Upper lobe of left lung (tissue), 4 donors: ENCODE measurements at regions not wholly inside any gene's neighbourhood (a gene's known extent, or its start where the extent isn't known, plus 50 kb on each side); places are given as distances from the start of the nearest gene placed in this dataset.

Source experiments
- EP300 ChIP-seq, 4 donors: sonication (generic); formaldehyde crosslinking; IDR thresholded peaks; one replicate each; pipeline ENCODE4 v1.5.1; 2017; ENCODE audit warnings: antibody characterized with exemption in 4 of 4, control low read depth in 2 of 4
- POLR2A ChIP-seq, 4 donors: fragments of 450-650 bp; IDR thresholded peaks; one replicate each; pipeline ENCODE4 v1.5.1; 2016 to 2017; ENCODE audit warnings: antibody characterized with exemption in 4 of 4, mild to moderate bottlenecking in 2 of 4
- TF ChIP-seq, protein P1 (sequence below), 6 experiments: fragments of 450-650 bp in 4 of 6; fragments of 200-600 bp in 2 of 6; sonication (generic) in 2 of 6; IDR thresholded peaks; one replicate each; pipeline ENCODE4 v1.5.1; 2016 to 2019; ENCODE audit warnings: antibody characterized with exemption in 6 of 6

DNA sequence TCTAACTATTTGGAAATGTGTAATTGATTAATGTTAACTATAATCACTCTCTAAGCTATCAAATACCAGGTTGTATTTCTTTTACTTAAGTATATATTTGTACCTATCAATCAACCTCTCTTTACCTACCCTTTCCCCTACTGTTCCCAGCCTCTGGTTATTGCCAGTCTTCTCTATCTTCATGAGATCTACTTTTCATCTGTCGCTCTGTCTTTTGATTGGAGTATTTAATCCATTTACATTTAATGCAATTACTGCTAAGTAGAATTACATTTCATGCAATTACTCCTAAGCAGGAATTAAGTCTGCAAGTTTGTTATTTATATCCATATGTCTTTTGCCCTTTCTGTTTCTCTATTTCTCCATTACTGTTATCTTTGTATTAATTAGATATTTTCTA, 148.1 kb downstream of the MAT2B start:
- TF ChIP-seq POLR2A (IDR thresholded peaks at IDR 0.05), result no peak
- no peak for TF ChIP-seq EP300 (IDR thresholded peaks at IDR 0.05)
- TF ChIP-seq, protein P1, sequence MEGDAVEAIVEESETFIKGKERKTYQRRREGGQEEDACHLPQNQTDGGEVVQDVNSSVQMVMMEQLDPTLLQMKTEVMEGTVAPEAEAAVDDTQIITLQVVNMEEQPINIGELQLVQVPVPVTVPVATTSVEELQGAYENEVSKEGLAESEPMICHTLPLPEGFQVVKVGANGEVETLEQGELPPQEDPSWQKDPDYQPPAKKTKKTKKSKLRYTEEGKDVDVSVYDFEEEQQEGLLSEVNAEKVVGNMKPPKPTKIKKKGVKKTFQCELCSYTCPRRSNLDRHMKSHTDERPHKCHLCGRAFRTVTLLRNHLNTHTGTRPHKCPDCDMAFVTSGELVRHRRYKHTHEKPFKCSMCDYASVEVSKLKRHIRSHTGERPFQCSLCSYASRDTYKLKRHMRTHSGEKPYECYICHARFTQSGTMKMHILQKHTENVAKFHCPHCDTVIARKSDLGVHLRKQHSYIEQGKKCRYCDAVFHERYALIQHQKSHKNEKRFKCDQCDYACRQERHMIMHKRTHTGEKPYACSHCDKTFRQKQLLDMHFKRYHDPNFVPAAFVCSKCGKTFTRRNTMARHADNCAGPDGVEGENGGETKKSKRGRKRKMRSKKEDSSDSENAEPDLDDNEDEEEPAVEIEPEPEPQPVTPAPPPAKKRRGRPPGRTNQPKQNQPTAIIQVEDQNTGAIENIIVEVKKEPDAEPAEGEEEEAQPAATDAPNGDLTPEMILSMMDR (IDR thresholded peaks at IDR 0.05), result no peak
